HG03108 (cell line): ENCODE measurements at regions not wholly inside any gene's neighbourhood (a gene's known extent, or its start where the extent isn't known, plus 50 kb on each side); places are given as distances from the start of the nearest gene placed in this dataset.

Experiments
- ATAC-seq: cut with Tn5 transposase; IDR thresholded peaks from one replicate; pipeline ENCODE4 v1.9.1; 2021; ENCODE audit warnings: moderate library complexity; ENCODE audit not compliant: unreplicated experiment

GRCh38 chr5:159735036-159735435, 181.2 kb upstream of the ADRA1B start:
- no peak for ATAC-seq

- ATAC-seq = no peak
Observed at GRCh38 chr5:159735749-159736660, 180.3 kb upstream of the ADRA1B start.

- no peak for ATAC-seq
Observed at GRCh38 chr5:159736844-159737243, 179.4 kb upstream of the ADRA1B start.

GRCh38 chr5:159737263-159737662, 179.0 kb upstream of the ADRA1B start:
- ATAC-seq = no peak

- no peak for ATAC-seq
Observed at GRCh38 chr5:159741829-159742322, 174.4 kb upstream of the ADRA1B start.

GRCh38 chr5:159743234-159743633, 173.0 kb upstream of the ADRA1B start:
- ATAC-seq = no peak

- no peak for ATAC-seq
Observed at GRCh38 chr5:159746707-159747106, 169.6 kb upstream of the ADRA1B start.

GRCh38 chr5:159749146-159749545, 167.1 kb upstream of the ADRA1B start:
- no peak for ATAC-seq

- no peak for ATAC-seq
Observed at GRCh38 chr5:159750226-159750625, 166.1 kb upstream of the ADRA1B start.

- ATAC-seq = no peak
Observed at GRCh38 chr5:159751459-159751858, 164.8 kb upstream of the ADRA1B start.

GRCh38 chr5:159752622-159753275, 163.5 kb upstream of the ADRA1B start:
- ATAC-seq = no peak

- ATAC-seq = no peak
Observed at GRCh38 chr5:159758189-159758588, 158.1 kb upstream of the ADRA1B start.

GRCh38 chr5:159759791-159760290, 156.4 kb upstream of the ADRA1B start:
- no peak for ATAC-seq

GRCh38 chr5:159762921-159763320, 153.4 kb upstream of the ADRA1B start:
- ATAC-seq = no peak

- ATAC-seq = no peak
Observed at GRCh38 chr5:159763562-159763961, 152.7 kb upstream of the ADRA1B start.

- ATAC-seq = no peak
Observed at GRCh38 chr5:159764283-159765134, 151.8 kb upstream of the ADRA1B start.

- no peak for ATAC-seq
Observed at GRCh38 chr5:159765135-159765433, 151.2 kb upstream of the ADRA1B start.

- no peak for ATAC-seq
Observed at GRCh38 chr5:159765760-159766517, 150.3 kb upstream of the ADRA1B start.

- no peak for ATAC-seq
Observed at GRCh38 chr5:159768243-159768642, 148.0 kb upstream of the ADRA1B start.

GRCh38 chr5:159772698-159773061, 143.6 kb upstream of the ADRA1B start:
- ATAC-seq = no peak
